A549 (cell line): ENCODE measurements at regions not wholly inside any gene's neighbourhood (a gene's known extent, or its start where the extent isn't known, plus 50 kb on each side); places are given as distances from the start of the nearest gene placed in this dataset.

Experiments
- CEBPB ChIP-seq, 2 experiments: fragments of >200 bp in 1 of 2; sonication (Bioruptor Twin) in 1 of 2; formaldehyde crosslinking in 1 of 2; IDR thresholded peaks; 2 replicates each; pipeline ENCODE4 v1.6.1; 2012 to 2016
- CHD2 ChIP-seq: fragments of 150-350 bp; IDR thresholded peaks from 2 replicates; pipeline ENCODE4 v1.6.1; 2014; ENCODE audit warnings: low read length; ENCODE audit not compliant: partially characterized antibody
- EP300 ChIP-seq, 2 experiments: fragments of >200 bp; sonication (Bioruptor Twin); formaldehyde crosslinking; IDR thresholded peaks; 2 replicates in 1 of 2; 3 replicates in 1 of 2; pipeline ENCODE4 v1.6.1; 2016 to 2017
- ESRRA ChIP-seq: fragments of 150-350 bp; IDR thresholded peaks from 2 replicates; pipeline ENCODE4 v1.6.1; 2014; ENCODE audit warnings: mild to moderate bottlenecking, low read length, borderline replicate concordance
- MYC ChIP-seq: IDR thresholded peaks from 2 replicates; pipeline ENCODE4 v1.6.1; 2012; ENCODE audit warnings: mild to moderate bottlenecking, inconsistent platforms, low read length, improper control_type of control experiment, borderline replicate concordance
- NFE2L2 ChIP-seq: fragments of 150-350 bp; conservative IDR thresholded peaks from 2 replicates; pipeline ENCODE4 v1.6.1; 2014; ENCODE audit warnings: low read length
- POLR2A ChIP-seq: IDR thresholded peaks from 2 replicates; pipeline ENCODE4 v1.6.1; 2012; ENCODE audit warnings: mild to moderate bottlenecking, low read length
- REST ChIP-seq: fragments of 200-600 bp; sonication (generic); IDR thresholded peaks from 2 replicates; pipeline ENCODE4 v1.6.1; 2016; ENCODE audit warnings: antibody characterized with exemption, mild to moderate bottlenecking, moderate library complexity
- RFX5 ChIP-seq: fragments of 450-650 bp; IDR thresholded peaks from 2 replicates; pipeline ENCODE4 v1.7.1; 2014; ENCODE audit warnings: antibody characterized with exemption, mild to moderate bottlenecking, moderate library complexity
- ZFP36 ChIP-seq: fragments of 450-650 bp; IDR thresholded peaks from 2 replicates; pipeline ENCODE4 v1.6.1; 2014; ENCODE audit warnings: borderline replicate concordance; ENCODE audit not compliant: partially characterized antibody
- TF ChIP-seq, protein P1 (sequence below): fragments of >200 bp; sonication (Bioruptor Twin); formaldehyde crosslinking; IDR thresholded peaks from 3 replicates; pipeline ENCODE4 v1.5.1; 2016
- TF ChIP-seq, protein P2 (sequence below): fragments of >200 bp; sonication (Bioruptor Twin); formaldehyde crosslinking; IDR thresholded peaks from 3 replicates; pipeline ENCODE4 v1.6.1; 2016
- TF ChIP-seq, protein P3 (sequence below): fragments of 450-650 bp; IDR thresholded peaks from 2 replicates; pipeline ENCODE4 v1.6.1; 2014; ENCODE audit warnings: antibody characterized with exemption

DNA sequence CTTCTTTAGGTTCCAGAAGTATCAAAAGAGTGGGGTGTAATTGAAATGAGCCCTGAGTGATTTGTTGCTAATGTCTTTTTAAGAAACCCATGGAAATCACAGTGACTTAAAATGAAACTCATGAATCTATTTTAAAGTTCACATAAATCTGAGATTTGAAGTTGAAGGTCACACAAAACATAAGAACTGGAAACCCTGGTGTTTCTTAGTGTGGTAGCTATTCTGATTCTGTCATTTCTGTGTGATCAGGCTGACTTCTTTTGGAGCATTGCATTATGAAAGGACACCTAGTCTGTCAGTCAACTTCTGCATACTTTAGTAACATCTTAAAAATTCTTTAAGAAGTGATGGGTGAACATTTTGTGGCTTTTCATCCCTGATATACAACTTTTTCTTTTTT is 448.8 kb downstream of the TLE4 start:
- TF ChIP-seq, protein P1, sequence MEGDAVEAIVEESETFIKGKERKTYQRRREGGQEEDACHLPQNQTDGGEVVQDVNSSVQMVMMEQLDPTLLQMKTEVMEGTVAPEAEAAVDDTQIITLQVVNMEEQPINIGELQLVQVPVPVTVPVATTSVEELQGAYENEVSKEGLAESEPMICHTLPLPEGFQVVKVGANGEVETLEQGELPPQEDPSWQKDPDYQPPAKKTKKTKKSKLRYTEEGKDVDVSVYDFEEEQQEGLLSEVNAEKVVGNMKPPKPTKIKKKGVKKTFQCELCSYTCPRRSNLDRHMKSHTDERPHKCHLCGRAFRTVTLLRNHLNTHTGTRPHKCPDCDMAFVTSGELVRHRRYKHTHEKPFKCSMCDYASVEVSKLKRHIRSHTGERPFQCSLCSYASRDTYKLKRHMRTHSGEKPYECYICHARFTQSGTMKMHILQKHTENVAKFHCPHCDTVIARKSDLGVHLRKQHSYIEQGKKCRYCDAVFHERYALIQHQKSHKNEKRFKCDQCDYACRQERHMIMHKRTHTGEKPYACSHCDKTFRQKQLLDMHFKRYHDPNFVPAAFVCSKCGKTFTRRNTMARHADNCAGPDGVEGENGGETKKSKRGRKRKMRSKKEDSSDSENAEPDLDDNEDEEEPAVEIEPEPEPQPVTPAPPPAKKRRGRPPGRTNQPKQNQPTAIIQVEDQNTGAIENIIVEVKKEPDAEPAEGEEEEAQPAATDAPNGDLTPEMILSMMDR, result no peak
- TF ChIP-seq CEBPB (IDR thresholded peaks at IDR 0.05) (no peak), ESRRA (no peak), MYC (no peak), NFE2L2 (no peak), REST (no peak), EP300 (IDR thresholded peaks at IDR 0.05) (no peak), ZFP36 (no peak), CHD2 (no peak), RFX5 (no peak), POLR2A (no peak)
- TF ChIP-seq, protein P2, sequence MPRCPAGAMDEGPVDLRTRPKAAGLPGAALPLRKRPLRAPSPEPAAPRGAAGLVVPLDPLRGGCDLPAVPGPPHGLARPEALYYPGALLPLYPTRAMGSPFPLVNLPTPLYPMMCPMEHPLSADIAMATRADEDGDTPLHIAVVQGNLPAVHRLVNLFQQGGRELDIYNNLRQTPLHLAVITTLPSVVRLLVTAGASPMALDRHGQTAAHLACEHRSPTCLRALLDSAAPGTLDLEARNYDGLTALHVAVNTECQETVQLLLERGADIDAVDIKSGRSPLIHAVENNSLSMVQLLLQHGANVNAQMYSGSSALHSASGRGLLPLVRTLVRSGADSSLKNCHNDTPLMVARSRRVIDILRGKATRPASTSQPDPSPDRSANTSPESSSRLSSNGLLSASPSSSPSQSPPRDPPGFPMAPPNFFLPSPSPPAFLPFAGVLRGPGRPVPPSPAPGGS, result no peak
- TF ChIP-seq, protein P3, sequence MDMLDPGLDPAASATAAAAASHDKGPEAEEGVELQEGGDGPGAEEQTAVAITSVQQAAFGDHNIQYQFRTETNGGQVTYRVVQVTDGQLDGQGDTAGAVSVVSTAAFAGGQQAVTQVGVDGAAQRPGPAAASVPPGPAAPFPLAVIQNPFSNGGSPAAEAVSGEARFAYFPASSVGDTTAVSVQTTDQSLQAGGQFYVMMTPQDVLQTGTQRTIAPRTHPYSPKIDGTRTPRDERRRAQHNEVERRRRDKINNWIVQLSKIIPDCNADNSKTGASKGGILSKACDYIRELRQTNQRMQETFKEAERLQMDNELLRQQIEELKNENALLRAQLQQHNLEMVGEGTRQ, result no peak
